Uterus (tissue), 2 donors: ENCODE measurements at regions not wholly inside any gene's neighbourhood (a gene's known extent, or its start where the extent isn't known, plus 50 kb on each side); places are given as distances from the start of the nearest gene placed in this dataset.

Source experiments
- CTCF ChIP-seq, 4 experiments: fragments of 200-600 bp in 2 of 4; fragments of 450-650 bp in 2 of 4; sonication (generic) in 2 of 4; IDR thresholded peaks; one replicate each; pipeline ENCODE4 v1.5.1; 2016 to 2019; ENCODE audit warnings: antibody characterized with exemption in 4 of 4, mild to moderate bottlenecking in 2 of 4, moderate library complexity in 1 of 4
- POLR2A ChIP-seq, 2 donors: fragments of 450-650 bp; IDR thresholded peaks; one replicate each; pipeline ENCODE4 v1.6.1; 2016; ENCODE audit warnings: antibody characterized with exemption in 2 of 2, mild to moderate bottlenecking in 1 of 2, moderate library complexity in 1 of 2

GRCh38 chr4:20127626-20128025 is 124.1 kb upstream of the SLIT2 start:
- TF ChIP-seq CTCF (IDR thresholded peaks at IDR 0.05) (no peak), POLR2A (IDR thresholded peaks at IDR 0.05) (no peak)
